HCT116 (cell line): ENCODE measurements at regions not wholly inside any gene's neighbourhood (a gene's known extent, or its start where the extent isn't known, plus 50 kb on each side); places are given as distances from the start of the nearest gene placed in this dataset.

Experiments
- ATAC-seq: fragments of 200-7000 bp; cut with Tn5 transposase; 2 replicates; pipeline ENCODE4 v1.9.1; 2020; ENCODE audit warnings: mild to moderate bottlenecking, moderate library complexity
- BruUV-seq: library from RNA; stranded (reverse); fragments of 400-500 nt; replicated peaks from 2 replicates; lab custom pipeline; 2021; lab: Mats Ljungman, UMichigan
- CTCF ChIA-PET: fragments of 300-600 bp; sonication (Branson Sonifier 250); formaldehyde crosslinking; loops from one replicate; lab custom pipeline; 2021; ENCODE audit warnings: antibody characterized with exemption; lab: Charles Lee
- POLR2A ChIA-PET: fragments of 300-600, 350-600 bp; sonication (Branson Sonifier 250); formaldehyde crosslinking; loops from one replicate; lab custom pipeline; 2021; ENCODE audit warnings: antibody characterized with exemption; lab: Charles Lee
- RAD21 ChIA-PET, 2 experiments: fragments of 300-600 bp; sonication (Branson Sonifier 250); formaldehyde crosslinking; loops; one replicate each; lab custom pipeline; 2023; ENCODE audit warnings: low total read pairs in 2 of 2; ENCODE audit not compliant: uncharacterized antibody in 2 of 2, unreplicated experiment in 2 of 2, low non-redundant PET in 1 of 2; lab: Charles Lee
- DNase-seq: peaks from one replicate; pipeline ENCODE4 v3.0.0-alpha.2; 2010; ENCODE audit warnings: low read depth, low spot score
- H2AFZ ChIP-seq: fragments of 200-600 bp; shearing (Covaris generic), sonication (generic); 2 replicates; pipeline ENCODE4 v1.6.1; 2017; ENCODE audit warnings: low read depth, mixed run types, mixed read lengths, antibody characterized with exemption, low read length; ENCODE audit not compliant: poor library complexity, severe bottlenecking
- H3K27ac ChIP-seq: 2 replicates; pipeline ENCODE4 v1.5.1; 2012; ENCODE audit warnings: low read depth, low read length
- H3K27me3 ChIP-seq: fragments of 200-600 bp; sonication (generic); 2 replicates; pipeline ENCODE4 v1.6.1; 2016; ENCODE audit warnings: mixed run types, low read length, mixed read lengths; ENCODE audit not compliant: insufficient read depth
- H3K36me3 ChIP-seq, 2 experiments: fragments of 200-500 bp in 1 of 2; fragments of 200-600 bp in 1 of 2; sonication (Bioruptor generic) in 1 of 2; sonication (generic) in 1 of 2; 2 replicates each; pipeline versions ENCODE4 v1.5.1 to v1.6.1; 2014 to 2016; ENCODE audit warnings: low read length in 2 of 2, inconsistent platforms in 1 of 2, mixed read lengths in 1 of 2, mixed run types in 1 of 2; ENCODE audit not compliant: insufficient read depth in 2 of 2, control insufficient read depth in 1 of 2
- H3K4me1 ChIP-seq, 2 experiments: fragments of 200-600 bp in 1 of 2; sonication (generic) in 1 of 2; 2 replicates each; pipeline versions ENCODE4 v1.5.1 to v1.6.1; 2012 to 2017; ENCODE audit warnings: low read length in 2 of 2, inconsistent platforms in 1 of 2, mild to moderate bottlenecking in 1 of 2, mixed read lengths in 1 of 2, mixed run types in 1 of 2, moderate library complexity in 1 of 2; ENCODE audit not compliant: insufficient read depth in 2 of 2, control insufficient read depth in 1 of 2
- H3K4me2 ChIP-seq: fragments of 200-600 bp; sonication (generic); 2 replicates; pipeline ENCODE4 v1.6.1; 2017; ENCODE audit warnings: mixed run types, low read length, mixed read lengths
- H3K4me3 ChIP-seq, 2 experiments: fragments of 200-600 bp in 1 of 2; sonication (generic) in 1 of 2; replicated peaks in 1 of 2; 2 replicates each; pipeline ENCODE4 v1.5.1; 2011 to 2016; ENCODE audit warnings: low read length in 2 of 2, control low read depth in 1 of 2, low read depth in 1 of 2, mild to moderate bottlenecking in 1 of 2, mixed read lengths in 1 of 2, mixed run types in 1 of 2
- H3K79me2 ChIP-seq: fragments of 200-600 bp; sonication (generic); 2 replicates; pipeline ENCODE4 v1.6.1; 2017; ENCODE audit warnings: mild to moderate bottlenecking, mixed run types, low read length, moderate library complexity, mixed read lengths; ENCODE audit not compliant: insufficient read depth
- H3K9ac ChIP-seq: fragments of 200-600 bp; sonication (generic); 2 replicates; pipeline ENCODE4 v1.6.1; 2016; ENCODE audit warnings: low read length, mixed read lengths
- H3K9me2 ChIP-seq: fragments of 200-600 bp; sonication (generic), shearing (Covaris generic); 2 replicates; pipeline ENCODE4 v1.6.1; 2017; ENCODE audit warnings: mixed run types, mild to moderate bottlenecking, moderate library complexity; ENCODE audit not compliant: insufficient read depth
- H3K9me3 ChIP-seq, 2 experiments: fragments of 200-500 bp in 1 of 2; fragments of 200-600 bp in 1 of 2; sonication (Bioruptor generic) in 1 of 2; sonication (generic) in 1 of 2; 2 replicates each; pipeline ENCODE4 v1.6.1; 2014 to 2017; ENCODE audit warnings: low read length in 2 of 2, mixed read lengths in 2 of 2, inconsistent platforms in 1 of 2, low read depth in 1 of 2, mild to moderate bottlenecking in 1 of 2, mixed run types in 1 of 2, moderate library complexity in 1 of 2; ENCODE audit not compliant: control insufficient read depth in 1 of 2, insufficient read depth in 1 of 2
- H4K20me1 ChIP-seq: fragments of 200-600 bp; sonication (generic), shearing (Covaris generic); 2 replicates; pipeline ENCODE4 v1.6.1; 2017; ENCODE audit warnings: mixed run types, mild to moderate bottlenecking, moderate library complexity; ENCODE audit not compliant: insufficient read depth
- CTCF ChIP-seq, 3 experiments: fragments of 200-600 bp in 1 of 3; sonication (generic) in 1 of 3; IDR thresholded peaks in 2 of 3; conservative IDR thresholded peaks in 1 of 3; 2 replicates each; pipeline ENCODE4 v1.5.1; 2012 to 2017; ENCODE audit warnings: low read depth in 2 of 3, low read length in 2 of 3, antibody characterized with exemption in 1 of 3, borderline replicate concordance in 1 of 3, control low read depth in 1 of 3, mild to moderate bottlenecking in 1 of 3, mixed read lengths in 1 of 3, mixed run types in 1 of 3, moderate library complexity in 1 of 3; ENCODE audit not compliant: insufficient read depth in 1 of 3
- EZH2phosphoT487 ChIP-seq: fragments of 200-600 bp; IDR thresholded peaks from 2 replicates; pipeline ENCODE4 v1.6.1; 2018; ENCODE audit warnings: antibody characterized with exemption, borderline replicate concordance
- RAD21 ChIP-seq: IDR thresholded peaks from 2 replicates; pipeline ENCODE4 v1.6.1; 2012; ENCODE audit warnings: low read depth, mild to moderate bottlenecking
- REST ChIP-seq: IDR thresholded peaks from 2 replicates; pipeline ENCODE4 v1.6.1; 2012; ENCODE audit warnings: low read depth
- SP1 ChIP-seq: IDR thresholded peaks from 2 replicates; pipeline ENCODE4 v1.6.1; 2012; ENCODE audit warnings: low read depth
- SRF ChIP-seq: IDR thresholded peaks from 2 replicates; pipeline ENCODE4 v1.6.1; 2012; ENCODE audit warnings: low read depth
- TCF7L2 ChIP-seq: IDR thresholded peaks from 2 replicates; pipeline ENCODE4 v1.7.0; 2011; ENCODE audit warnings: borderline replicate concordance, inconsistent platforms; ENCODE audit not compliant: insufficient read depth, insufficient read length; ENCODE audit errors: extremely low read depth
- ZFX ChIP-seq: fragments of 450-650 bp; IDR thresholded peaks from 2 replicates; pipeline ENCODE4 v1.6.1; 2017
- ZNF274 ChIP-seq: fragments of 200-500 bp; sonication (Bioruptor generic); IDR thresholded peaks from 2 replicates; pipeline ENCODE4 v1.6.1; 2014; ENCODE audit warnings: mild to moderate bottlenecking, low read depth, low read length, inconsistent platforms
- intact Hi-C: fragments of 100-400 bp; cut with micrococcal nuclease; formaldehyde crosslinking; loops from 2 replicates; pipeline ENCODE4 v1.10.0; 2022
- TF ChIP-seq, protein P1 (sequence below): IDR thresholded peaks from 2 replicates; pipeline ENCODE4 v1.6.1; 2012

DNA sequence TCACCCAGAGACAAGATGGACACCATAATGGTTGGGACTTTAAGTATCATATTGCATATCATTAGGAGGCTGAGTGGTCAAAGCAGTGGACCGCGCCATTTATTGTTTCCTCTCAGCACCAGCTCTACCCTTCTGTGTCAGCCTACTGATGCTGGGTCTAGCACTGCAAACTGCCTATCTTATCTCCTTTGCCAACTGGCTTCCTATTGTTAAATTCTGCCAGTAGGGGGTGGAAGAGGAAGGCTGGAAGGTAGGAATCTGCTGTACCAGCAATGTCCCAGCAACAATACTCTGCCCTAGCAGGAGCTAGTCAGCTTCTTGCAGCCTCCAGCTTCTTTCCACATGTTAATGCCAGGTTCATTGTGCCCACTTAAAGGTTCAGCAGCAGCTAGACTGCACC lies 367.1 kb upstream of the PDGFD start:
- ATAC-seq (peak; percentile 54; the same call in 1 of the 2 replicates), DNase-seq (no peak)
- no TSS peak for BruUV-seq
- ChIA-PET CTCF (no interaction called here), POLR2A (no interaction called here), RAD21 (no interaction called here)
- Histone ChIP-seq H3K4me3 (no peak overlapping the region), H4K20me1 (no peaks in the 10 kb centered on the region), H3K79me2 (no peaks in the 10 kb centered on the region), H3K27me3 (no peaks in the 10 kb centered on the region), H2AFZ (no peak overlapping the region), H3K4me1 (no peaks in the 10 kb centered on the region), H3K4me2 (no peak overlapping the region), H3K9me3 (no peaks in the 10 kb centered on the region), H3K9me2 (no peaks in the 10 kb centered on the region), H3K27ac (no peak overlapping the region), H3K9ac (no peak overlapping the region), H3K36me3 (no peaks in the 10 kb centered on the region)
- peak; percentile 24; the same call in 1 of the 2 replicates for TF ChIP-seq RAD21
- TF ChIP-seq CTCF (IDR thresholded peaks at IDR 0.05 in 2 of 3, conservative IDR thresholded peaks at IDR 0.05 in 1 of 3; ENCODE audit: borderline replicate concordance in 1 of 3, insufficient read depth in 1 of 3, low read depth in 2 of 3, low read length in 2 of 3), result peak in 1 of 3 experiments; percentile 37; a peak in 3 of 6 replicates
- TF ChIP-seq TCF7L2, result no peak
- no peak for TF ChIP-seq EZH2phosphoT487
- intact Hi-C loops, result no loop called here

GRCh38 chr11:104529906-104530305 lies 366.0 kb upstream of the PDGFD start:
- RAD21 ChIA-PET, result no interaction called here
- Histone ChIP-seq H3K79me2 (no peaks in the 10 kb centered on the region), H3K9ac (no peak overlapping the region), H3K9me2 (no peaks in the 10 kb centered on the region), H4K20me1 (no peaks in the 10 kb centered on the region), H2AFZ (no peak overlapping the region), H3K27me3 (no peaks in the 10 kb centered on the region), H3K4me2 (no peak overlapping the region), H3K4me1 (no peaks in the 10 kb centered on the region), H3K36me3 (no peaks in the 10 kb centered on the region), H3K27ac (no peak overlapping the region), H3K4me3 (no peak overlapping the region), H3K9me3 (no peaks in the 10 kb centered on the region)
- BruUV-seq, result no TSS peak
- CTCF ChIA-PET, result no interaction called here
- DNase-seq (no peak), ATAC-seq (no peak)
- TF ChIP-seq ZFX, result no peak
- TF ChIP-seq ZNF274, result no peak
- no peak for TF ChIP-seq SP1
- TF ChIP-seq SRF, result no peak
- TF ChIP-seq REST, result no peak
- TF ChIP-seq, protein P1, sequence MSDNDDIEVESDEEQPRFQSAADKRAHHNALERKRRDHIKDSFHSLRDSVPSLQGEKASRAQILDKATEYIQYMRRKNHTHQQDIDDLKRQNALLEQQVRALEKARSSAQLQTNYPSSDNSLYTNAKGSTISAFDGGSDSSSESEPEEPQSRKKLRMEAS, result no peak
- POLR2A ChIA-PET, result no interaction called here
- intact Hi-C loops, result no loop called here
